Upper lobe of left lung (tissue), 4 donors: ENCODE measurements at regions not wholly inside any gene's neighbourhood (a gene's known extent, or its start where the extent isn't known, plus 50 kb on each side); places are given as distances from the start of the nearest gene placed in this dataset.

Experiments
- CTCF ChIP-seq, 6 experiments: fragments of 450-650 bp in 4 of 6; fragments of 200-600 bp in 2 of 6; sonication (generic) in 2 of 6; IDR thresholded peaks; one replicate each; pipeline ENCODE4 v1.5.1; 2016 to 2019; ENCODE audit warnings: antibody characterized with exemption in 6 of 6
- POLR2A ChIP-seq, 4 donors: fragments of 450-650 bp; IDR thresholded peaks; one replicate each; pipeline ENCODE4 v1.5.1; 2016 to 2017; ENCODE audit warnings: antibody characterized with exemption in 4 of 4, mild to moderate bottlenecking in 2 of 4
- POLR2AphosphoS5 ChIP-seq, 2 donors: sonication (generic); formaldehyde crosslinking; IDR thresholded peaks; one replicate each; pipeline ENCODE4 v1.5.1; 2017; ENCODE audit warnings: antibody characterized with exemption in 2 of 2

DNA sequence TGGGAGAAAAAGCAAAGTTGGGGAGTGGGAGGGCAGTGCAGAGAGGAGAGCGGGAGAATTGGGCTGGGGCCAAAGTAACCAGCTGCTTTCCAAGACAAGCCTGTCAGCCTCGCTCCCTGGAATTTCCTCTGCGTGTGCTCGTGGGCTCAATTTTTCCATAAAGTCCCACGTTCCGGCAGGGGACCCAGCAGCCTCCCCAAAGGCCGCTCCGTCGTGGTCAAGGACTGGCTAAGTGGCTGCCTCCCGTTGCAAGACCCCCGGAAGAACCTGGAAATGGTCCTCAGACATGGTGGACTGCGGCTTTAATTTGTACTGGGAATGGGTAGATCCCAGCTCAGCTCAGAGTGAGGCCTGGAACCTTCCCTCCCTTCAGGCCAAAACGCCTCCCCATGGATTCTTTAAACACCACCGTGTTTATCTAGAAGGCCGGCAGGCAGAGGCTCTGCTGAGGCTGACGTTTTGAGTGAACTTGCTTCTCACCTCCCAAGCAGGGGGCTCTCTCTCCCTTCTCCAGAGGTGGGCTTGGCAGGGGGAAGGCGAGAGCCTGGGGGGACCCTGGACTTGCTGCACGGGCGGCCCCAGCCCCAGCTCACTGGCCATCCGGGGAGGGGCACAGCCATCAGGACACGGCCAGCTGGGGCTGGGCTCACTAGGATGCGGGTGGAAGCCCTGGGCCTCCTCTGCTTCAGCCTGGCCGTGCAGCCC lies 190.0 kb downstream of the C16orf95 start:
- TF ChIP-seq POLR2A (IDR thresholded peaks at IDR 0.05) (no peak), CTCF (IDR thresholded peaks at IDR 0.05) (no peak), POLR2AphosphoS5 (IDR thresholded peaks at IDR 0.05) (no peak)
